HepG2 (cell line): ENCODE measurements at regions not wholly inside any gene's neighbourhood (a gene's known extent, or its start where the extent isn't known, plus 50 kb on each side); places are given as distances from the start of the nearest gene placed in this dataset.

Source experiments
- ATAC-seq: fragments of 200-7000 bp; cut with Tn5 transposase; 3 replicates; pipeline ENCODE4 v1.9.1; 2020; ENCODE audit warnings: mild to moderate bottlenecking, moderate library complexity
- BruUV-seq: library from RNA; stranded (reverse); fragments of 400-500 nt; replicated peaks from 2 replicates; lab custom pipeline; 2021; lab: Mats Ljungman, UMichigan
- CTCF ChIA-PET: fragments of 300-600 bp; formaldehyde crosslinking; extraction: SDS; loops from one replicate; lab custom pipeline; 2021; ENCODE audit warnings: low total read pairs, inconsistent platforms, low intra/inter-chr PET ratio; lab: Yijun Ruan, JAX
- POLR2A ChIA-PET: fragments of 350-600 bp; sonication (Branson Sonifier 250); formaldehyde crosslinking; loops from one replicate; lab custom pipeline; 2020; ENCODE audit warnings: antibody characterized with exemption, inconsistent platforms; lab: Yijun Ruan, JAX
- DNase-seq: peaks from one replicate; pipeline ENCODE4 v3.0.0-alpha.2; 2015; ENCODE audit warnings: low spot score
- FAIRE-seq: peaks from 3 replicates; lab custom pipeline; 2011; peaks lifted over from hg19 to GRCh38; lab: Jason Lieb, UNC
- H2AFZ ChIP-seq: one replicate; pipeline ENCODE4 v1.6.1; 2011; ENCODE audit warnings: low read length, inconsistent platforms
- H3K27ac ChIP-seq: fragments of 300-600 bp; 3 replicates; pipeline ENCODE4 v1.8.0; 2011; ENCODE audit warnings: mixed run types, mild to moderate bottlenecking, mixed read lengths, low read length, inconsistent platforms; ENCODE audit not compliant: insufficient read depth; ENCODE audit errors: extremely low read length
- H3K27me3 ChIP-seq, 2 experiments: fragments of 200-600 bp in 1 of 2; 2 replicates in 1 of 2; 3 replicates in 1 of 2; pipeline versions ENCODE4 v1.6.0 to v1.8.0; 2011; ENCODE audit warnings: low read length in 2 of 2, mild to moderate bottlenecking in 2 of 2, moderate library complexity in 2 of 2, inconsistent platforms in 1 of 2; ENCODE audit not compliant: insufficient read depth in 2 of 2, control insufficient read depth in 1 of 2
- H3K36me3 ChIP-seq, 2 experiments: fragments of 200-600 bp in 1 of 2; replicated peaks in 1 of 2; 2 replicates in 1 of 2; 3 replicates in 1 of 2; pipeline versions ENCODE4 v1.5.1 to v1.8.0; 2011; ENCODE audit warnings: low read length in 2 of 2, inconsistent platforms in 1 of 2; ENCODE audit not compliant: insufficient read depth in 2 of 2, control insufficient read depth in 1 of 2
- H3K4me1 ChIP-seq: 2 replicates; pipeline ENCODE4 v1.5.1; 2012; ENCODE audit warnings: low read length, inconsistent platforms; ENCODE audit not compliant: insufficient read depth
- H3K4me2 ChIP-seq: 2 replicates; pipeline ENCODE4 v1.6.0; 2011; ENCODE audit warnings: low read depth, low read length, inconsistent platforms
- H3K4me3 ChIP-seq, 3 experiments: fragments of 200-600 bp in 1 of 3; sonication (generic), shearing (Covaris generic) in 1 of 3; replicated peaks in 1 of 3; 2 replicates each; pipeline ENCODE4 v1.5.1; 2011 to 2016; ENCODE audit warnings: low read length in 3 of 3, inconsistent platforms in 2 of 3, low read depth in 2 of 3, mild to moderate bottlenecking in 2 of 3, control low read depth in 1 of 3, mixed read lengths in 1 of 3; ENCODE audit not compliant: insufficient read depth in 1 of 3
- H3K79me2 ChIP-seq: one replicate; pipeline ENCODE4 v1.6.1; 2011; ENCODE audit warnings: low read length, inconsistent platforms; ENCODE audit not compliant: insufficient read depth
- H3K9ac ChIP-seq: 2 replicates; pipeline ENCODE4 v1.6.0; 2011; ENCODE audit warnings: mild to moderate bottlenecking, low read depth, low read length, inconsistent platforms; ENCODE audit not compliant: insufficient read depth
- H3K9me3 ChIP-seq: 2 replicates; pipeline ENCODE4 v1.5.1; 2012; ENCODE audit warnings: mild to moderate bottlenecking, low read length
- H4K20me1 ChIP-seq: 2 replicates; pipeline ENCODE4 v1.6.0; 2011; ENCODE audit warnings: inconsistent platforms, mild to moderate bottlenecking, low read length, moderate library complexity; ENCODE audit not compliant: insufficient read depth
- CEBPB ChIP-seq: IDR thresholded peaks from 2 replicates; pipeline ENCODE4 v1.6.1; 2011; ENCODE audit warnings: low read depth, low read length, improper control_type of control experiment, borderline replicate concordance
- FOXC1 ChIP-seq: sonication (generic); formaldehyde crosslinking; IDR thresholded peaks from 2 replicates; pipeline ENCODE4 v1.8.0; 2022; ENCODE audit warnings: mild to moderate bottlenecking, missing genetic modification reagents, borderline replicate concordance
- PTBP1 ChIP-seq: fragments of 200-400 bp; formaldehyde crosslinking; IDR thresholded peaks from 2 replicates; pipeline ENCODE4 v1.6.1; 2018; ENCODE audit warnings: low read length, low read depth; ENCODE audit not compliant: poor library complexity, severe bottlenecking
- ZBTB46 ChIP-seq: sonication (generic); formaldehyde crosslinking; IDR thresholded peaks from 2 replicates; pipeline ENCODE4 v1.4.0; 2020; ENCODE audit warnings: mild to moderate bottlenecking, missing genetic modification reagents, borderline replicate concordance
- WGBS: methylation state at CpG from one replicate; pipeline ENCODE4 v1.1.6; 2017; ENCODE audit warnings: low lambda C conversion rate; 5-methylcytosine and 5-hydroxymethylcytosine counted together
- in situ Hi-C: cut with HindIII; loops from 2 replicates; pipeline ENCODE4 v1.10.0; 2017; ENCODE audit warnings: low pct_unique_long_range_greater_than_20kb; ENCODE audit not compliant: extremely low pct_ligation_motif_present
- intact Hi-C: fragments of 100-400 bp; cut with micrococcal nuclease; formaldehyde crosslinking; loops from one replicate; pipeline ENCODE4 v1.10.0; 2022; ENCODE audit not compliant: unreplicated experiment

GRCh38 chr10:130737621-130738020 lies 573.9 kb downstream of the TCERG1L start (continued):
- no peak for TF ChIP-seq FOXC1 (CRISPR knock-in tag)

- CTCF ChIA-PET: no interaction called here
- FAIRE-seq: no peak
- 34% methylated on average over 6 of the region's 6 CpGs for WGBS
Measured at GRCh38 chr10:130739016-130739756, 572.3 kb downstream of the TCERG1L start.

More at GRCh38 chr10:130739016-130739756, 572.3 kb downstream of the TCERG1L start:
- POLR2A ChIA-PET: no interaction called here
- H3K36me3 ChIP-seq: no peaks in the 10 kb centered on the region
- H3K4me2 ChIP-seq: no peak overlapping the region
- BruUV-seq: no TSS peak
- no peaks in the 10 kb centered on the region for H3K4me1 ChIP-seq
- no peak overlapping the region for H3K4me3 ChIP-seq
- intact Hi-C loops: no loop called here
- no peaks in the 10 kb centered on the region for H4K20me1 ChIP-seq
- H3K79me2 ChIP-seq: no peaks in the 10 kb centered on the region
- no peak overlapping the region for H3K9ac ChIP-seq
- no peak for DNase-seq
- no peak overlapping the region for H2AFZ ChIP-seq
- no peak for ATAC-seq
- H3K9me3 ChIP-seq: no peaks in the 10 kb centered on the region
- TF ChIP-seq CEBPB (peak; percentile 72), ZBTB46 (CRISPR knock-in tag) (no peak), PTBP1 (no peak)
- peaks cover 0 to 7% of the 10 kb centered on the region in 2 experiments; a peak in 1 of 5 replicates for H3K27me3 ChIP-seq
- H3K27ac ChIP-seq: no peak overlapping the region
- in situ Hi-C loops: no loop called here
